Vagina (tissue), 2 donors: ENCODE measurements at regions not wholly inside any gene's neighbourhood (a gene's known extent, or its start where the extent isn't known, plus 50 kb on each side); places are given as distances from the start of the nearest gene placed in this dataset.

Experiments used
- CTCF ChIP-seq, 3 experiments: fragments of 450-650 bp in 2 of 3; fragments of 200-600 bp in 1 of 3; sonication (generic) in 1 of 3; IDR thresholded peaks; one replicate each; pipeline ENCODE4 v1.5.1; 2017 to 2019; ENCODE audit warnings: antibody characterized with exemption in 3 of 3, mild to moderate bottlenecking in 2 of 3, moderate library complexity in 2 of 3
- POLR2A ChIP-seq, 2 donors: fragments of 450-650 bp; IDR thresholded peaks; one replicate each; pipeline ENCODE4 v1.6.1; 2017; ENCODE audit warnings: antibody characterized with exemption in 2 of 2, mild to moderate bottlenecking in 2 of 2, moderate library complexity in 2 of 2
- POLR2AphosphoS5 ChIP-seq, 2 donors: sonication (generic); formaldehyde crosslinking; IDR thresholded peaks; one replicate each; pipeline ENCODE4 v1.9.0; 2017; ENCODE audit warnings: antibody characterized with exemption in 2 of 2, mild to moderate bottlenecking in 2 of 2, low read depth in 1 of 2; ENCODE audit not compliant: insufficient read depth in 1 of 2

GRCh38 chr10:108086502-108086901 lies 922.0 kb upstream of the SORCS1 start:
- no peak for TF ChIP-seq POLR2A (IDR thresholded peaks at IDR 0.05)
- TF ChIP-seq CTCF (IDR thresholded peaks at IDR 0.05), result no peak
- no peak for TF ChIP-seq POLR2AphosphoS5 (IDR thresholded peaks at IDR 0.05; ENCODE audit: insufficient read depth in 1 of 2, low read depth in 1 of 2)
